SH-SY5Y (cell line): ENCODE measurements at regions not wholly inside any gene's neighbourhood (a gene's known extent, or its start where the extent isn't known, plus 50 kb on each side); places are given as distances from the start of the nearest gene placed in this dataset.

Source experiments
- GATA2 ChIP-seq: IDR thresholded peaks from 2 replicates; pipeline ENCODE4 v1.6.1; 2011; ENCODE audit warnings: mild to moderate bottlenecking, low read depth, low read length
- GATA3 ChIP-seq: IDR thresholded peaks from 2 replicates; pipeline ENCODE4 v1.6.1; 2011; ENCODE audit warnings: low read depth, mild to moderate bottlenecking, low read length, moderate library complexity

DNA sequence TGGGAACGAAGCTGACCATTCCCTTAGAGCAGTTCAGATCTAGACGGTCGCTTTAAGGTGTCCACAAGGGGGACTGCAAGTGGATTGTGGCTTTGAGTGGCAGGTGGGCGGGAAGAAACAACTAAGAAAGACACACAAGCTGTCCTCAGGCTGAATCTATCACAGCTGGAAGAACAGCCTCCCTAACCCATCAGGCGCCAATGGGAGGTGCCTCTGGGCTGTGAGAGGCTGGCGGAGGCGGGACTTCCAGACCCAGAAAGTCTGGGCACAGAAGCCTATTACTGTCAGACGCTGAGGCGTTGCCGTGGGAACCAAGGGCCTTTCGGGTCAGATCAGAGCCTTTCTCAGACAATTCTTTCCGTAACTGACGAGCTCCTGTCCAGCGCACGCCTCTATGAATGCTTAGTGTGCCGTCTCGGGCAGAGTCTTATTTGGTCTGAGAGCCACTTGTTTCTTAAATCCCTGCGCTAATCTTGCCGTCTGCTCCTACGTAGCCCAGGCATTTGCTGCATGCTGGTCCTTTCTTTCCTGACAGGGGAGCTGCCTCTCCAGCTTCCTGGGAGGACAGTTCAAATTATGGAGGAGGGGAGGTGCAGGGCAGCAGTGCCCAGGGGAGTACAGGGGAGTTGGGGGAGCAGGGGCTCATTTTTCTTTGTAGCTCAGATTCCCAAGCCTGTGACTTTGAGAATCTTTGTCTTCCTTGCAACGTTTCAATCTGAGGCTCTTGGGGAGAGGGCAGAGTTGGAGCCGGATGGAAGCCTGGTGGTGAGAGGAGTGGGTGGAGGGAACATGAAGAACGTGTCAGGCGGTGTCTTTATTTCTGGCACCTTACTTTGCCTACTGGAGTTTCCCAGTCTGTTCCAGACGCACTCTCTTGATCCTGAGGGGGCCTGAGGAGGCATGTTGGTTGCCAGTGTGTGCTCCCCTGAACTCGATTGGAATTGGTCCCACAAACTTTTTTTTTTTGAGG lies 618.7 kb downstream of the KCNJ18 start:
- no peak for TF ChIP-seq GATA2
- no peak for TF ChIP-seq GATA3

DNA sequence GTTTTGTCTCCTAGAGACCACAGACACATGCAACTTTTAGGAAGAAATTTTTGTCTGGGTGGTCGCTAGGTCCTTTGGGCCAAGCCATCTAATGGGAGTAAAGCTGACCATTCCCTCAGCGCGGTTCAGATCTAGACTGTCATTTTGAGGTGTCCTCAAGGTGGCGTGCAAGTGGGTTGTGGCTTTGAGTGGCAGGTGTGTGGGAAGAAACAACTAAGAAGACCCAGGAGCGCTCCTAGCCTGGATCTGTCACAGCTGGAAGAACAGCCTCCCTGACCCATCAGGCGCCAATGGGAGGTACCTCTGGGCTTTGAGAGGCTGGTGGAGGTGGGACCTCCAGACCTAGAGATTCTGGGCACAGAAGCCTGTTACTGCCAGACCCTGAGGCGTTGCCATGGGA lies 645.1 kb downstream of the KCNJ18 start:
- no peak for TF ChIP-seq GATA2
- TF ChIP-seq GATA3, result no peak

DNA sequence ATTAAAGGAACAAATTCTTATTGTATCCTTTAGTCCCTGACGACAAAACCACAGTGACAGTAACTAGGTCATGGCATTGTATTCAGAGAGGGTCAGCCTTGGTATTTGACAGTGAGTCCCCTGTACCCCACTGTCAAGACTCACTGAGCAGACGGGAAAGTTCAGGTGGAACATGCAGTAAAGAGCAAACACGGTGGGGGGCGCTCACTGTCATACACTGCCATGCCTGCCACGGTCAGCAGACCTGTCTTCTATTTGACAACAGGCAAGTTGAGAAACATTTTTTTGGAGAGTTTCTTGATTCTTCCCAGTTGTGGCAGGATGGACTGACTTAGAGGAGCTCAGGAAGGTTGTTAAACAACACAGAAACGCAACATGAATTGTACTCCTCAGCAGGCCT lies 681.6 kb downstream of the KCNJ18 start:
- no peak for TF ChIP-seq GATA3
- TF ChIP-seq GATA2, result no peak

DNA sequence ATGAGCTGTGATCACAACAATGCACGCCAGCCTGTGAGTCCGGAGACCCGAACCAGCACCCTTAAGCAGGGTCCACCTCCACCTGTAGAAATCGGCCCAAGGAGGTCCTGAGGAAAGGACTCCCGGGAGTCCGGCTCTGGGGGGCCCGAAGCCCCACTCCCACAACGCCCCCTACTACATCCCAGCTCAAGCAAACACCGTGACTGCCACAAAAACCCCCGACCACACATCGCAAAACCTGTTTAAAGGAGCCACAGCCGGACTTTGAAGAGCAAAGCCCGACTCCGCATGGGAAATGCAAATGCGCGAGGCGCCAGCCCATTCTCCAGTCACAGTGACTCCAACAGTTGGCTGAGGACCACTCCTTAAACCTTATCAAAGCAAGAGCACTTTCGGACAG lies 682.4 kb downstream of the KCNJ18 start:
- TF ChIP-seq GATA2 (no peak), GATA3 (no peak)

DNA sequence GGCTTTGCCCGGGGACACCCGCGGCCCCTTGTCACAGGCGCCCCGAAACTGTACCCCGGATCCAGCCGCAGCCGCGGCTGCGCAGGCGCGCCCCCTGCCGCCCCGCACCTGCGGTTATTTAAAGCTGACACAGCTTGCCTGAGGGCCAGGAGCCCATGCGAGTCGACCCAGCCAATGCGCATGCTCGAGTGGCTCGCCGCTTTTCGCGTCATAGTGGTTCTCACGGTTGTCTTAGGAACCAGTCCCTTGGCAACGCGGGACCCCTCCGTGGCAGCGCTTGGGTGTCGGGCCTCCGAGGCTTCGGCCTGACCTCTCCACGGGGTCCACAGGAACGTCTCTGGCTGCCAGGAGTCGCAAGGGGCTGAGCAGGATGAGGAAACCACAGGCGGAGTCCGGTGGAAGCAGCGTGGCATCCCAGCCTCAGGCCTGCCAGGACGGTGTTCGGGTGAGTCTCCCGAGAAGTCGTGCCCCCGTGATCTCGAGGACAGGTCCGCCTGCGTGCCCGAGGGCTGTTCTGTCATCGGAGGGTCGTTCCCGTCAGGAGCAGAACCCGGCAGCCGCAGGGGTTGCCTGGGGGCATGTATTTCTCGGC lies 716.9 kb downstream of the KCNJ18 start:
- TF ChIP-seq GATA3 (no peak), GATA2 (no peak)

DNA sequence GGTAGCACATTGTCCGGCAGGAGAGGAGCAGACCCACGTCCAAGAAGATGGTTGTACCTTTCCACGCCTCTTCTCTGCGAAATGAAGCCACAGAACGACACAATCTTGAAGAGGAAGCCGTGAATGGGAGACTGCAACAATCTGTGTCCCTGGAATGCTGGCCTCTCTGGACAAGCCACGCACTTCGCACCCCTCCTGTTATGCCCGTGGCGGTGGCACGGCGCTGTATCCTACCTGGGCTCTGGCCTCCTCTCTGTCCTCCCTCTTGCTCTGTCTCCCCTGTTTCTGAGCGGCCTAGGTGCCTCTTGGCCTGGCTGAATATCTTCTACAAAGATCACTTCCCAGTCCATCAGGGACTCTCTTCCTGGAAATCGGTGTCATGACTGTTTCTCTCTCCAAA lies 717.8 kb downstream of the KCNJ18 start:
- TF ChIP-seq GATA2 (no peak), GATA3 (no peak)

DNA sequence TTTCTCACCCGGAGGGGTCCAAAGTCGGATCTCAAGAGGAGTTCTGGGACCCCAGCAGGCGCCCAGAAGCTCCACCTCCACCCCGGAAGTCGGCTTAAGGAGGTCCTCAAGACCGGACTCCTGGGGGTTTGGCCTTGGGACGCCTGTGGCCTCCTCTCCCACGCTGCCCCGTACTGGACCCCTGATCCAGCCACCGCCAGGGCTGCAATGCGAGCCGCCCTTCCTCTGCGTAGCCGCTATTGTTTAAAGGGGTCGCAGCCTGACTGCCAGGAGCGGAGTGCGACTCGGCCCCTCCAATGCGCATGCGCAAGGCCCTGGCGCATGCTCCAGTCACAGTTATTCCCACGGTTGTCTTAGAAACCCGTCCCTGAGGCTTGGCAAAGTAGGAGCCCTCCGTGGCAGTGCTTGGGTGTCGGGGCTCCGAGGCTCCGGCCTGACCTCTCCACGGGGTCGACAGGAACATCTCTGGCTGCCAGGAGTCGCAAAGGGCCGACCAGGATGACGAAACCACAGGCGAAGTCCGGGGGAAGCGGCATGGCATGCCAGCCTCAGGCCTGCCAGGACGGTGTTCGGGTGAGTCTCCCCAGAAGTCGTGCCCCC lies 719.0 kb downstream of the KCNJ18 start:
- TF ChIP-seq GATA3, result no peak
- no peak for TF ChIP-seq GATA2

DNA sequence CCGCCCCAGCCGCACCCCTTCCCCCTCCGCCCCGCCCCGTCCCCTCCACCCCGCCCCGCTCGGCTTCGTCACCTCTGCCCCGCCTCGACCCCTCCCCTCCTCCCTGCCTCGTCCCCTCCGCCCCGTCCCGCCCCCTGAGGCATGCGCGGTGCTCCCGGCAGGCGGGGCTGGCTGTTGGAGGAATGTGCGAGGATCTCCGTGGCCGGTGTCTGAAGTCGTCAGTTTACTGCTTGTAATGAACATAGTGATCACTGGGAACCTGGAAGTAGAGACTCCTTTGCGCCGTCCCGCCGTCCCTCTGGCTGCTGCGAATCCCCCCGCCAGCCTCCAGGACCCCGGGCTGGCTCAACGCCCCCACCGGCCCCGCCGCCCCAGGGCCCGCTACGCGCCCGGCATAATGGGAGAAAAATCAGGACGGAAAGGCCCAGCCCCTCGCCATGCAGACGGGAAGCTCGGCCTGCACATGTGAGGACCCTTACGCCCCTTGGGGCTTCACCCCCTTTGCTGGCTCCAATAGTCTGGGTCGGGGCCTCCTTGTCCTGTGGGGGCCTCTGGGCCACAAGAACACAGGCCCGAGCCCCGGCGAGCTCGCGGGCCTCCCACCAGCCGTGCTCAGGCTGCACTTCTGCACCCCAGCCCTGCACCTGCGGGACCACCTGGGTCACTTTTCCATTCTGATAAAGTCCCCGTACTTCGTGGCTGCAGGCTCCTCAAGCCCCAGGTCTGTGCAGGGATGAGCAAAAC lies 743.1 kb downstream of the KCNJ18 start:
- no peak for TF ChIP-seq GATA3
- no peak for TF ChIP-seq GATA2

DNA sequence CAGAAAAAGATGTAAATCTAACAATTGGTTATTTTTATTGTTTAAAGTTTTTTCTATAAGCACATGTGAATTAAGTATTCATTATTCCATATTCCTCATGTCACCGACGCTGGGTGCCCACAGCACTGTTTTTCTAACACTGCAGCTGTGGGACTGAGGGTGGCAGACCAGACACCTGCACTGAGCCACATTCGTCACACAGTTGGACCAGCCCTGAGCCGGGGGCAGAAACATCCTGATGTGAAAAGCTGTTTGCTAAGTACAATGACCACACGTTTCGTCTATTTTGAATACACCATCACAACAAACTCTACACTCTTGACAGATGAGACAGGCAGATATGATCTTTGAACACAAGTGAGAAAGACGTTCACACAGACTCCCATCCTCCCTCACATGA lies 749.5 kb downstream of the KCNJ18 start:
- no peak for TF ChIP-seq GATA2
- no peak for TF ChIP-seq GATA3

DNA sequence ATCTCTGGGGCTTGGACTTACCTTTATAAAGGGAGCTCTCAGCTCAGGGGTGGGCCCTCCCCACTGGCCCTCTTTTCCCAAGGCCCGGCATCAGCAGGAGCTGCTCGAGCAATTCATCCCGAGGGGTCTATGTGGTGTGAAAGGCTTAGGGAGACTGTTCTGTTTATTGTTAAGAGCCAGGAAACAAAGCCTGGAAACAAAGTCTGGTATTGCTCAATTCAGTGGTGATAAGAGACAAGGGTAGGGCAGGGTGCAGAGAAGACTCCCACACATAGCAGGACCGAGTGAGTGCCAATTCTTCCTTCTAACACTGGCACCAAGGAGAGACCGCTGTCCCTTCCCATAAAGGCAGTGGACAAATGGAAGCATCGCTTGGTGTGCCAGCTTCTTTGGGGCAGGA lies 750.7 kb downstream of the KCNJ18 start:
- TF ChIP-seq GATA3, result no peak

DNA sequence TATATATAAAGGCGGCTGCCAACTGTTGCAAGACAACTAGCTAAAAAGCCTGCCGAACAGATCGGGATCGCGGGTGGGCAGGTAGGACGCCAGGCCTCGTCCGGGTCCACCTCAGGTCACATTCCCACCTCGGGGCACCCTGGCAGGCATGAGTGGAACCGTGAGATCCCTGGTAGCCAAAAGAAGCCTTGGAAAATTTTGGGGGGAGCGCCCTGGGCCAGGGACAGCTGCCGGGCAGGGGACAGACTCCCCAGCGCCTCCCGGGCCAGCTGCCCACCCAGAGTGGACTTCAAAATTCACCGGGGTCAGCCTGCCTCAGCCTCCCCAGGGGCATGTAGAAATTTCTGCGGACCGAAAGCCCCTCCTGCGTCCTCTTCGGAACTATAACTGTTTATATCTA lies 760.9 kb downstream of the KCNJ18 start:
- no peak for TF ChIP-seq GATA2
- no peak for TF ChIP-seq GATA3

DNA sequence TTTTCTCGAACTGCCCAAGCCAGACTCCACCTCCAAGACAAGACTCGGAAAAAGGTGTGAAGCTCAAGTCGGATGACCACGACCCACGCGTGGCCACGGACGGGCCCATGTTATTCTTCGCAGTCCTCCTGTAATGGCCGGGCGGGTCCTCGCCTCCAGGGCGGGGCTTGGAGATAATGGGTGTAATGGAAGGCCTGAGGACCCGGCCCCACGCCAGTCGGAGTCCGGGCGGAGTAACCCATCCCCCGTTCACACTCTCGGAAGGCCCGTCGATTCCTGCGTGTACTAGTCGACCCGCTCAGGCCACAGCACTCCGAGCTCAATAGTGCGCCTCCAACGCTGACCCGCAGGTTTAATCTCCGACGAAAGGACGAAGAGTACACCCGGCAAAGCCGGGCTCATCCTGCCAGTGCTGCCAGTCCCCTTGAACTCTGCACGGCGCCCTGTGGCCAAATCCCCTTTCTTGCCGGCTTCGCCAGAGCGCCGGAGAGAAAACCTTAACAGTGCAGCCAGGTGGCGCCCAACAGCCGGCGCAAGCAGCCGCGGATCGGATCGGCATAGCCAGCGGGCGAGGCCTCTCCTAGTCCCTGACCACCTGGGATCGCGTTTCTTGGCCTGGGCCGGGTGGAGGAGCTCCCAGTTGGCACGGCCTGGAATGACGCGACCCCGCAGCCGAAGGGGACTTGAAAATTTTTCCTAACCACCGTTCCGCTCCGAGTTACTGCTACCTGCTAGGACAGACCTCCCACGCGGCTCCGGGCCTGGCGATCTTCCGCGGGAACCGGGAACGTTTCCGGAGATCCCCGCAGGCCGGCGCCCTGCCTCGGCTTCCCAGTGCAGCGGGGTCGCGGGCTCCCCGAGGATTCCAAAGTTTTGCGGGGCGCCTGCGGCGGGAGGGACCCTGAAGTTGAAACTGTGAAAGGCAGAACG lies 762.0 kb downstream of the KCNJ18 start:
- no peak for TF ChIP-seq GATA2
- no peak for TF ChIP-seq GATA3

DNA sequence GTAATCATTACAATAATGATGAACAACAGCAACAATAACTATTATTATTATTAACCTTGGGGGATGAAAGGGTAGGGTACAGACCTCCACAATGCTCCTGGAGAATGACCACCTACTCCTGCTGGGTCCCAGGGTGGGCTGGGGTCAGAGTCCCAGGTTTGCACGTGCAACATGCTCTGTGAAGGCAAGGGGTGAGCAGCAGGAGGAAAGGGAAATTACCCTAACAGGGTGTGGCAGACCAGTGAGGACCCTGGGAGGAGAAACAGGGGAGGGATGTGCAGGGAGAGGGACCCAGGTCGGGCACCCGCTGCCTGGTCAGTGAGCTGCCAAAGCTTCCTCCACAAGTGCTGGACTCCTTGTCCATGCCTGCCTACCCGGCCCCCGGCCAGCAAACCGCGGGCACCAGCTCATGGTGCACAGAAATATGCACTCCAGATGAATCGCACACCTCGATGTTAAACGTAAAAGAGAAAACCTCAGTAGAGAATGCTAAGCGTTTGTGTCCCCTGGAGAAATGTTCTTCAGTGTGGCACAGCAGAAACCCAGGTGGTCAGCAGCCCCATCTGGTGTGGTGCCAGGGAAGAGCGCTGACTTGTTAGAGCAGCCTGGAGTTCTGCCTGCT lies 767.1 kb downstream of the KCNJ18 start:
- TF ChIP-seq GATA3 (no peak), GATA2 (no peak)

DNA sequence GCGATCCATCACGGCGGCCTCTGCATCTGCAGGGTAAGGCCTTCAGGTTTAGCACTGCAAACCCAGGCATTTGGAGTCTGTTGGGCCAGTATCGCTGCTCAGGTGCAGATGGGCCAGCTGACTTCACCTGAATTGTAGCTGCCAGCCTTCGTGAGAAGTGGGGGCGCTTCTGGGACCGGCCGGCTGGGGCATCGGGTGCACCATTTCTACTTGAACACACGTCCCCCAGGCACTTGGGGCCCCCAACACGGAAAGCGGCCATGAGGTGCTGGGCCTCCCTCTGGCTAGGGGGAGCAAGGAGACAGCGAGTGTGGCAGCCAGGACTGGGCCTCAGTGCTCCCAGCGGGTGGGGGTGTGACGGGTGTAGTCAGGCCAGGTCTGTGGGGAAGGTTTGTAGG lies 767.6 kb downstream of the KCNJ18 start:
- TF ChIP-seq GATA3 (no peak), GATA2 (no peak)
